HG03520 (cell line): ENCODE measurements at regions not wholly inside any gene's neighbourhood (a gene's known extent, or its start where the extent isn't known, plus 50 kb on each side); places are given as distances from the start of the nearest gene placed in this dataset.

ENCODE experiments used
- ATAC-seq: cut with Tn5 transposase; IDR thresholded peaks from one replicate; pipeline ENCODE4 v1.9.1; 2021; ENCODE audit warnings: mild to moderate bottlenecking, moderate library complexity; ENCODE audit not compliant: unreplicated experiment

DNA sequence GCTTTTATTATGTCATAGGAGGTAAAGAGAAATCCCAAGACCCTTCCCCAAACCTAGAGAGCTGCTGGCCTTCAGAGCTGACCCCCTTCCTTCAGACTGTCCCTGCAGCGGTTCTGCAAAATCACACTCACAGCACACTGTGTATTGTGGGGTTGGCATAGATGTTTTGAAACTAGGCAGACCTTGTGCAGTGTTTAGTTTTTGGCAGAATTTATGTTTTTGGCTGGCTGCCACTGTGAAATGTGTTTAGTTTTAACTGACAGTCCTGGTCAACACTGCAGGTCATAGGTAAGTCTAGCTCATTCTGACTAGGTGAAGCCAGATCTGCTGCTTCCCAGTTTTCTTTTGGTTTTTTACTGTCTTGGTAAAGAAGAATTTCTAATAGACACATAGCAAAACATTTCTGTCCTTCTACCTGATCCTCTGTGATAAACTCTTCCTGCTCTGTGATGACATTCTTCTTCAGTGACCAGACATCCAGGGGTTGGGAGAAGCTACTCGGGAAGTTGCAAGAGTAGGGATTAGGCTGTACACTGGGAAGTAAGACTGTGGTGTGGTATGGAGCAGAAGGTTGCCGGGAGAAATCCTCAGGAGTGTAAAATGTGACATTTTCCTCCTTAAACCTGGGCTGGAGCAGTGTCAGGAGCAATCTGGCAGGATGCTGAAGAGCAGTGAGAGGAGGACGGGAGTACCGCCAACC is 209.6 kb upstream of the MCTP2 start:
- ATAC-seq = no peak

- ATAC-seq = no peak
Measured at GRCh38 chr15:94019062-94019461, 212.3 kb upstream of the MCTP2 start.

GRCh38 chr15:94015324-94015723 is 216.0 kb upstream of the MCTP2 start:
- ATAC-seq = no peak

DNA sequence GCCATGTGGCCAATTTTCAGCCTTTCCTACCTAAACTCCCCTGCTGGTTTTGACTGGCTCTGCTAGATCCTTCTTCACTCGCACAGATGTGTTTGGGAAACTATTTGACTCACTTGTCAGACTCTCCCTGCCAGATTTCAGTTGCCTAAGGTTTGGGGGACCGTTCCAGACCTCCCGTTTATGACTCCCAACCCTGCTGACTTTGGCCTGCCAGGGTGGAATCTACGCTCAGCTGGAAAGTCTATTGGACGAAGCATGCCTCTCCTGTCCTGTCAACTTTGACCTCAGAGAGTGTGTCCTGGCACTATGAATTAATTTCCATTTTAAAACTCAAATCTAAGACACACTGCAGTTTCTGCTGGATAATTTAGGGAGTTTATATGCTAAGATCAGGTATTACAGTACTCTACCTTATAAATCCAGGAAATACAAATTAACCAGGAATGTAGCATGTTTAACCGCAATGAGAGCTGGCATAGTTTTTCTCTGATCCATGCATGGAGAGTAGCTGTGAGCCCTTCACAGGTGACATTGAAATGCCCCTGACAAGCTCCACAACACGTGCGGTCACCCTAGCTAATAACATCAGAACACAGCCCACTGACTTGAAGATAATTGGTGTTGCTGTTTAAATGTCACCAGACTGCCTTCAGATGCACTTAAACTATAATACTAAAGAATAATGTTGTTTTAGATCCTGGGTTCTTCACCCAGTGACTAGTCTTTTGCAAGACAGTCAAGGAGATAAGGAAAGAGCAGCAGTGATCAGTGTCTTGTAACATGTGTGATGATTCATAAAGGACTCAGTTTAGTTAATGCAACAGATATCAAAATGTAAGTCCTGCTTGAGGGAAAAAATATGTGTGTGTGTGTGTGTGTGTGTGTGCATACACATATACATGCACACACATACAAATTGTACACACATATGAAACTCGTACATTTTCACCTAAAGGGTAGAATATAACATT is 223.0 kb upstream of the MCTP2 start:
- ATAC-seq = no peak

- no peak for ATAC-seq
Measured at GRCh38 chr15:94004697-94005096, 226.7 kb upstream of the MCTP2 start.

GRCh38 chr15:94002041-94002440 is 229.3 kb upstream of the MCTP2 start:
- ATAC-seq = no peak

DNA sequence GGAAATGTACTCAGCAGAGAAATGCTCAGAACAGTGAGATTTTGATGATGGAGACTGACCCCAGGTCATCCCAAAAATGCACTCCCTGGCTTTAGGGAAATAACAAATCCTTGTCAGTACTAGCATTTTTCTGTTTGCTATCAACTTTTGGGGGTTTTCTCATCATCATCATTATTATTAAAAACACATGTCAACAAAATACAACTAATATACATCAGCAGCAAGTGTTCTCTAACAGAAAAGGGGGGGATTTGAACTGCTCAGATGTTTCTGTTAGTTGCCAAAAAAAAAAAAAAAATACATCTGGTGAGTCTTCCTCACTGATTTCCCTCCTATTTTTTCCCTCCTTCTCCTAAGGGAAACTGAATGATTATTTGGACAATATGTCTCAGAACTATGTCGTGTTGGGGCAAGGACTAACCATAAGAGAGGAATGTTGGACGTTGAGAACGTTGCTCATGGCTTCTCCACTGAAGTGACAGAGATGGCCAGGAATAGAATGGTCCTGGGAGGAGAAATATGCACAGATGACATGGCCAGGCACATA is 230.0 kb upstream of the MCTP2 start:
- no peak for ATAC-seq

DNA sequence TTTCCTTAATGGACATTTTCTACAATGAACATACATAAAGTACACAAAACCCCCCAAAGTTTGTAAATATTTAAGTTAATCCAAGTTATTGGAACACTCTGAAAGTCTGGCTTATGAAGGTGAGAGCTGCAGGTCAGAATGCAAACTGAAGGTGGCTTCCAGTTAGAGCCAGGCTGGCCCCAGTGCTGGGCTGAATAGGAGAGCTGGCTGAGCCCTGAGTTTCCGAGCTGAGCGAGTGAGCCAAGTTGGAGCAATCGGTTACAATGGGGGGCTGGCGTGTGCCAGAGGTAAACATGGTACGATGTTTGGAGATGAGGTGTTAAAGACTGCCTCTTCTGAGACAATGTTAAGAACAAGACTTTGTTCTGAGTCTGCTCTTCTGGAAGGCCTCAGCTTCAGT is 230.8 kb upstream of the MCTP2 start:
- no peak for ATAC-seq

DNA sequence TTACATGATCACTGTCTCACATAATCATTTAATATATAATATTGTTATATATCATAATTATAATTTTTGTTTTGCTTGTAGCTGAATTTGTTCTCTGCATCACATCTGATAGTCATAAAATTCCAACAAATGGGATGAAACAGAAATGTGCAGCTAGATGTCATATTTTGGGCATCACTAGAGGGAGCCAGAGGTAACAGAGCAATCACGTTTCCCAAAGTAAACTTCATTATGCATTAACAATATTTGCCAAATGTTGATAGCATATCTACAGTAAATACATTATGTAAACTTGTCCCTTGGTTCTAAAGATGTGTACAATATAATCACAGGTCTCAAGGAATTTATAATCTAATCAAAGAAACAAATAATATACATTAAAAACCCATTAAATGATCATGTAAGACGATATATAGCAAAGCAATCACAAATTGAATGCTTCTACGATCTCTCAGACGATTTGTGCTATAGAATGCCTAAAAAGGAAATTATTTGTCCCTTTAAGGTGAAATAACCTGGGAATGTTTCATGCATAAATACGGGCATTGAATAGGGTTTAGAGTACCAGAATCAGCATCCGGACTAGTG is 234.2 kb upstream of the MCTP2 start:
- no peak for ATAC-seq

GRCh38 chr15:93989440-93989998 is 241.8 kb upstream of the MCTP2 start:
- no peak for ATAC-seq

DNA sequence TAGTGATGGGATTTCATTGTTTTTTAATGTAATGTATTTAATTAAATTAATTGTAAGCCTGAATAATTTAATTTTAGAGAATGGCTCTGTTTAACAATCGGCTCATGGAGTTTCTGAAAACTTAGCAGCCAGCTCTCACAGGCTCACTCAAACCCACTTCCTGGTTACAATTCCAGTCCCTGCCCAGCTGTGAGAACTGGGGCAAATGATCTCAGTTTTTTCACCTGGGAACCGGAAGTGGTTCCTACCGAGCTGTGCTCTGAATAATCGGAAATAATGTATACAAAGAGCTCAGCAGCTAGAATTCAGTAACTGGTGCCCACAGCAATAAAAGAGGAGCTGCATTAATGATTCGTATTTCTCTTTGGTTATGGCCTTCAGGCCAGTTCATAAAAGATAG is 244.3 kb upstream of the MCTP2 start:
- no peak for ATAC-seq

GRCh38 chr15:93986400-93986984 is 244.9 kb upstream of the MCTP2 start:
- no peak for ATAC-seq

GRCh38 chr15:93985925-93986324 is 245.4 kb upstream of the MCTP2 start:
- ATAC-seq = no peak

DNA sequence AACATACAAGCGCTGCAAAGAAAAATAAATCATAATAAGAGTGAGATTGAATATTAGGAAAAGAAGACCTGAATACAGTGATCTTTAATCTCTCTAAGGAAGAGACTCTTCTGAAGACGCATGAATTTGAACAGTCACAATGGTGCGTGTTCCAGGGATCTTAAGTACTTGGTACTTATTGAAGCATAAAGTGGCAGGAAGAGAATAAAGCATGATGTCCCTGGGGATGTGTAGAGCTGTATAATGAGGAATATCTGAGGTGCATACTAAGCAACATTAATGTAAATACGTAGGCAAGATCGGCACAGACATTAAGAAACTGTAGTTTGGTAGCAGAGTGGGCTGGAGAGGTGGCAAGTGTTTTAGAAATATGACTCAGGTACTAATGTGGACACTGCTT is 246.2 kb upstream of the MCTP2 start:
- no peak for ATAC-seq

- ATAC-seq = no peak
Measured at GRCh38 chr15:93983526-93983925, 247.8 kb upstream of the MCTP2 start.

GRCh38 chr15:93982226-93982727 is 249.1 kb upstream of the MCTP2 start:
- ATAC-seq = no peak

DNA sequence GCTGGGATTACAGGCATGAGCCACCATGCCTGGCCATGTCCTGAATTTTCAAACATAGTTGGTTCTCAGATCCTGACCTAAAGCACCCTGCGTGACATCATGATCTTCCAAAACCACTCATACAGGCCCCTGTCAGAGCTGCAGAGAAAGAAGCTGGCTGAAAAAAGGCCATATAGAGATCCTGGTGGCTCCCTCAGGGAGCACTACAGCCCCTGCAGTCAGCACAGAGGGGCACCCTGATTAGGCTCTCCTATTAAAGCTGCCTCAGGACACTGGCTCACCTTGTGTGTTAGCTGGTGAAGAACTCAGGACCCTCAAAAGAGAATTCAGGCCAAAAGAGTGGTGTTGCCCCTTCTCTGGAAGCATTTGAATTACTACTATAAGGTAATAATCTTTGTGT is 249.7 kb upstream of the MCTP2 start:
- ATAC-seq = no peak

DNA sequence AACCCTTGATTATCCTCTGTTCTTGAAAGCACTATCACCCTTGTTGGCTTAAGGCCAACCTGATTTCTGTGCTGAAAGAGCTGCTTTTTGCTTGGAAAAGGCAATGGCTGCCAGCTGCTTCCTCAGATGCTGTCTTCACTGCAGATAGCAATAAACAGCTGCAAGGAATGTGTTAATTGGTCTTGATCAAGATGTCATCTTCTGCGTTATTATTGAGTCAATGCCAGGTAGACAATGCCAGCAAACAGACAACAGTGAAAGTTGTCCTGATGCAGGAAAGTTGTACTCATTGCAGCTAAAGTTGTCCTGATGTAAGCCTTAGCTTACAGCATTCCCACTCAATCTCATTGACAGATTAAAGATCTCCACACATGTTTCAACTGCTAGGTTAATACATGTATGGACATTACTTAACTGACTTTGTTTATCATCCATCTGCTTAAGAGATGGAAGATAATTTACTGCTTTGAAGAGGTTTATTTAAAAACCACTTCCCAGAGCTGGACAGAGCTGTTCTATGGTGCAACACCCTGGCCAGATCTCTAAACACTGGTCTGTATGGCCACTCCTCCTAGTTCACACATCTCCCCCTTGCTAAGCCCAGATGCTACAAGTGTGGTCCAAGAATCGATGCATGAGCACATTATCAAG is 251.0 kb upstream of the MCTP2 start:
- ATAC-seq = no peak

DNA sequence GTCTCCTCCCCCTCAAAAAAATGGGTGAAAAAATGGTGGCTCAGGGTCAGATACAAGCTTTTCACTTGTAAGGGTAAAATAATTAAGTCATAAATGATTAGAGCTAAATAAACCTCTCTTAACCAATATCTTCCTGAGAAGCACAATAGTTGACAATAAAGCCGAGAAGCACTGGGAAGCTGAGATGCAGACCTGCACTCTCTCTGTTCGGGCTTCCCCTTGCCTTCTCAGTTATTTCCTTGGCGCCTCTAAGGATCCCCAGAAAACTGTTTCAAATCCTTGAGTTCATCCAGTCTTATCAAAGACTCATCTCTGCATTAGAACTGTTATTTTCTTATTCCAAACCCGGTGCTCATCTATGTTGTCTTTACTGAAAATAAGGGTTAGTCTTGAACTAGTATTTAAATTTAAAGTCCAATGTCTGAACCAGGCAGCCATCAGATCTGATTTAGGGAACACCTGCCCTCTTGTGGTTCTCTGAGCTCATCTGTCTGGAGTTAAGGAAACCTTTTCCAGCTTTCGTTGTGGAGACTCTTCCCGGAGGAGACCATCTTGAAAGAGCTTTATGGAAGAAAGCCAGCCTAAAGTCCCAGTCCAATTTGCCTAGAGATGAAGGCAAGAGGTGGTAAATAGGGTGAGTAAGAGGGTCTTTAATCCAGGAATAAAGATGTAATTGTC is 256.4 kb upstream of the MCTP2 start:
- ATAC-seq = no peak

GRCh38 chr15:93973287-93973686 is 258.1 kb upstream of the MCTP2 start:
- no peak for ATAC-seq
